GM10248 (cell line): ENCODE measurements at regions not wholly inside any gene's neighbourhood (a gene's known extent, or its start where the extent isn't known, plus 50 kb on each side); places are given as distances from the start of the nearest gene placed in this dataset.

Experiments
- CTCF ChIA-PET: fragments of 300-600 bp; sonication (Branson Sonifier 250); formaldehyde crosslinking; extraction: SDS; loops from one replicate; lab custom pipeline; 2021; ENCODE audit warnings: antibody characterized with exemption; lab: Yijun Ruan, JAX
- POLR2A ChIA-PET: fragments of 350-650 bp; sonication (Branson Sonifier 250); formaldehyde crosslinking; extraction: SDS; loops from one replicate; lab custom pipeline; 2020; ENCODE audit warnings: antibody characterized with exemption; lab: Yijun Ruan, JAX
- DNase-seq: peaks from one replicate; pipeline ENCODE4 v3.0.0; 2012; ENCODE audit errors: extremely low spot score
- CTCF ChIP-seq: IDR thresholded peaks from 2 replicates; pipeline ENCODE4 v1.5.1; 2012; ENCODE audit warnings: mild to moderate bottlenecking, low read depth; ENCODE audit errors: extremely low read depth, missing control alignments, control extremely low read depth

- POLR2A ChIA-PET: no interaction called here
- CTCF ChIA-PET: interaction anchor here (0.9 to 3.5 kb wide), 11 partner anchors 11 to 463 kb away, joined by 3 to 12 read pairs (median 5); no protein-coding TSS in a partner anchor
- peak; percentile 16 for DNase-seq
- TF ChIP-seq CTCF: peak; percentile 58
Measured at GRCh38 chr5:128674837-128675446, 136.9 kb upstream of the FBN2 start.

- POLR2A ChIA-PET: no interaction called here
- no peak for DNase-seq
- TF ChIP-seq CTCF: no peak
- CTCF ChIA-PET: interaction anchor here (1.7 kb wide), 1 partner anchor 8 kb away, joined by 5 read pairs; no protein-coding TSS in a partner anchor
Measured at GRCh38 chr5:128681096-128681495, 143.1 kb upstream of the FBN2 start.

- ChIA-PET POLR2A (no interaction called here), CTCF (interaction anchor here (1.7 kb wide), 1 partner anchor 9 kb away, joined by 5 read pairs; no protein-coding TSS in a partner anchor)
- no peak for DNase-seq
- no peak for TF ChIP-seq CTCF
Measured at GRCh38 chr5:128681764-128682592, 143.9 kb upstream of the FBN2 start.

- DNase-seq: no peak
- CTCF ChIA-PET: no interaction called here
- no peak for TF ChIP-seq CTCF
- POLR2A ChIA-PET: no interaction called here
Measured at GRCh38 chr5:128682669-128683068, 144.6 kb upstream of the FBN2 start.

GRCh38 chr5:128684961-128685360, 146.9 kb upstream of the FBN2 start:
- ChIA-PET CTCF (no interaction called here), POLR2A (no interaction called here)
- no peak for TF ChIP-seq CTCF
- DNase-seq: no peak

- TF ChIP-seq CTCF: no peak
- no peak for DNase-seq
- ChIA-PET POLR2A (no interaction called here), CTCF (interaction anchor here (0.7 kb wide), 1 partner anchor 13 kb away, joined by 3 read pairs; no protein-coding TSS in a partner anchor)
Measured at GRCh38 chr5:128687930-128688329, 149.9 kb upstream of the FBN2 start.
